Vagina (tissue), 2 donors: ENCODE measurements at regions not wholly inside any gene's neighbourhood (a gene's known extent, or its start where the extent isn't known, plus 50 kb on each side); places are given as distances from the start of the nearest gene placed in this dataset.

ENCODE experiments used
- DNase-seq, 2 donors: peaks; one replicate each; pipeline ENCODE4 v3.0.0-alpha.2; 2017; ENCODE audit errors: extremely low spot score in 2 of 2
- H3K27ac ChIP-seq: fragments of 200-600 bp; sonication (generic); one replicate; pipeline ENCODE4 v1.5.1; 2019
- H3K27me3 ChIP-seq: fragments of 200-600 bp; sonication (generic); one replicate; pipeline ENCODE4 v1.5.1; 2019
- H3K36me3 ChIP-seq, 2 donors: fragments of 200-600 bp; sonication (generic); one replicate each; pipeline ENCODE4 v1.5.1; 2017 to 2019
- H3K4me1 ChIP-seq: fragments of 200-600 bp; sonication (generic); one replicate; pipeline ENCODE4 v1.5.1; 2019
- H3K4me3 ChIP-seq, 2 donors: fragments of 200-600 bp; sonication (generic); 1 replicate in 1 of 2; 2 replicates in 1 of 2; pipeline ENCODE4 v1.5.1; 2016 to 2019
- H3K9me3 ChIP-seq: fragments of 200-600 bp; sonication (generic); one replicate; pipeline ENCODE4 v1.5.1; 2019
- CTCF ChIP-seq, 3 experiments: fragments of 450-650 bp in 2 of 3; fragments of 200-600 bp in 1 of 3; sonication (generic) in 1 of 3; IDR thresholded peaks; one replicate each; pipeline ENCODE4 v1.5.1; 2017 to 2019; ENCODE audit warnings: antibody characterized with exemption in 3 of 3, mild to moderate bottlenecking in 2 of 3, moderate library complexity in 2 of 3
- POLR2A ChIP-seq, 2 donors: fragments of 450-650 bp; IDR thresholded peaks; one replicate each; pipeline ENCODE4 v1.6.1; 2017; ENCODE audit warnings: antibody characterized with exemption in 2 of 2, mild to moderate bottlenecking in 2 of 2, moderate library complexity in 2 of 2
- POLR2AphosphoS5 ChIP-seq, 2 donors: sonication (generic); formaldehyde crosslinking; IDR thresholded peaks; one replicate each; pipeline ENCODE4 v1.9.0; 2017; ENCODE audit warnings: antibody characterized with exemption in 2 of 2, mild to moderate bottlenecking in 2 of 2, low read depth in 1 of 2; ENCODE audit not compliant: insufficient read depth in 1 of 2
- intact Hi-C: fragments of 100-400 bp; cut with DNase I; formaldehyde crosslinking; loops from one replicate; pipeline ENCODE4 v1.15.1; 2023

- TF ChIP-seq POLR2A (IDR thresholded peaks at IDR 0.05) (no peak), POLR2AphosphoS5 (IDR thresholded peaks at IDR 0.05; ENCODE audit: insufficient read depth in 1 of 2, low read depth in 1 of 2) (no peak), CTCF (IDR thresholded peaks at IDR 0.05) (no peak)
- DNase-seq = no peak
These were observed 314.0 kb upstream of the SEMA3A start for GRCh38 chr7:84508606-84509005.

GRCh38 chr7:84507529-84507928, 312.9 kb upstream of the SEMA3A start:
- TF ChIP-seq POLR2AphosphoS5 (IDR thresholded peaks at IDR 0.05; ENCODE audit: insufficient read depth in 1 of 2, low read depth in 1 of 2) (no peak), CTCF (IDR thresholded peaks at IDR 0.05) (no peak), POLR2A (IDR thresholded peaks at IDR 0.05) (no peak)
- no peak for DNase-seq
- H3K4me1 ChIP-seq = no peaks in the 10 kb centered on the region
- H3K4me3 ChIP-seq = no peak overlapping the region
- no peak overlapping the region for H3K27ac ChIP-seq
- no peaks in the 10 kb centered on the region for H3K36me3 ChIP-seq
- no peaks in the 10 kb centered on the region for H3K9me3 ChIP-seq
- intact Hi-C loops = no loop called here
- H3K27me3 ChIP-seq = no peaks in the 10 kb centered on the region

More at GRCh38 chr7:84508606-84509005, 314.0 kb upstream of the SEMA3A start:
- Histone ChIP-seq H3K36me3 (no peaks in the 10 kb centered on the region), H3K27me3 (no peaks in the 10 kb centered on the region), H3K27ac (no peak overlapping the region), H3K4me3 (no peak overlapping the region), H3K9me3 (no peaks in the 10 kb centered on the region), H3K4me1 (no peaks in the 10 kb centered on the region)
- intact Hi-C loops = no loop called here

GRCh38 chr7:84506151-84506550, 311.6 kb upstream of the SEMA3A start:
- Histone ChIP-seq H3K4me3 (no peak overlapping the region), H3K9me3 (no peaks in the 10 kb centered on the region), H3K4me1 (no peaks in the 10 kb centered on the region), H3K27me3 (no peaks in the 10 kb centered on the region), H3K27ac (no peak overlapping the region), H3K36me3 (no peaks in the 10 kb centered on the region)
- no peak for TF ChIP-seq POLR2A (IDR thresholded peaks at IDR 0.05)
- no peak for TF ChIP-seq POLR2AphosphoS5 (IDR thresholded peaks at IDR 0.05; ENCODE audit: insufficient read depth in 1 of 2, low read depth in 1 of 2)
- no peak for TF ChIP-seq CTCF (IDR thresholded peaks at IDR 0.05)
- no peak for DNase-seq
- intact Hi-C loops = no loop called here

- Histone ChIP-seq H3K4me3 (no peak overlapping the region), H3K36me3 (no peaks in the 10 kb centered on the region), H3K9me3 (no peaks in the 10 kb centered on the region), H3K27me3 (no peaks in the 10 kb centered on the region), H3K27ac (no peak overlapping the region), H3K4me1 (no peaks in the 10 kb centered on the region)
- intact Hi-C loops = no loop called here
- no peak for DNase-seq
- no peak for TF ChIP-seq POLR2AphosphoS5 (IDR thresholded peaks at IDR 0.05; ENCODE audit: insufficient read depth in 1 of 2, low read depth in 1 of 2)
- no peak for TF ChIP-seq CTCF (IDR thresholded peaks at IDR 0.05)
These were observed 307.6 kb upstream of the SEMA3A start for GRCh38 chr7:84502239-84502638.

- no peaks in the 10 kb centered on the region for H3K4me1 ChIP-seq
- no peaks in the 10 kb centered on the region for H3K27me3 ChIP-seq
- intact Hi-C loops = no loop called here
- no peaks in the 10 kb centered on the region for H3K9me3 ChIP-seq
- no peak for TF ChIP-seq CTCF (IDR thresholded peaks at IDR 0.05)
- no peak for TF ChIP-seq POLR2AphosphoS5 (IDR thresholded peaks at IDR 0.05; ENCODE audit: insufficient read depth in 1 of 2, low read depth in 1 of 2)
- TF ChIP-seq POLR2A (IDR thresholded peaks at IDR 0.05) = no peak
- no peak overlapping the region for H3K27ac ChIP-seq
- no peak overlapping the region for H3K4me3 ChIP-seq
- H3K36me3 ChIP-seq = no peaks in the 10 kb centered on the region
- no peak for DNase-seq
These were observed 303.3 kb upstream of the SEMA3A start for GRCh38 chr7:84497873-84498272.
